ENCODE measurements at regions not wholly inside any gene's neighbourhood (a gene's known extent, or its start where the extent isn't known, plus 50 kb on each side); places are given as distances from the start of the nearest gene placed in this dataset.
"Not testable (repeated sequence)": the region's sequence is repeated elsewhere in the genome, so short reads cannot be mapped to it uniquely, and the experiment has no call there.

DNA sequence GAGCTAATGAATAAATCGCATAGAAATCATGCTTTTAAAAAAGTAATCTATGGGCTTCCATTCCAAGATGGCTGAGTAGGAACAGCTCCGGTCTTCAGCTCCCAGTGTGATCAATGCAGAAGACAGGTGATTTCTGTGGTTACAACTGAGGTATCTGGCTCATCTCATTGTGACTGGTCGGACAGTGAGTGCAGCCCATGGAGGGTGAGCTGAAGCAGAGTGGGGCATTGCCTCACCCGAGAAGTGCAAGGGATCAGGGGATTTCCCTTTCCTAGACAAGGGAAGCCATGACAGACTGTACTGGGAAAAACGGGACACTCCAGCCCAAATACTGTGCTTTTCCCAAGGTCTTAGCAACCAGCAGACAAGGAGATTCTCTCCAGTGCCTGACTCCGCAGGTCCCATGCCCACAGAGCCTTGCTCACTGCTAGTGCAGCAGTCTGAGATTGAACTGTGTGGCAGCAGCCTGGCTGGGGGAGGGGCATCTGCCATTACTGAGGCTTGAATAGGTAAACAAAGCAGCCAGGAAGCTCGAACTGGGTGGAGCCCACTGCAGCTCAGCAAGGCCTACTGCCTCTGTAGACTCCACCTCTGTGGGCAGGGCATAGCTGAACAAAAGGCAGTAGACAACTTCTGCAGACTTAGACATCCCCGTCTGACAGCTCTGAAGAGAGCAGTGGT lies 61.5 kb upstream of the PLAAT1 start:
- not testable (repeated sequence) for H3K27ac ChIP-seq (replicated peaks); DNase-seq (ENCODE audit: low read depth in 1 of 2, low spot score in 1 of 2); H3K27me3 ChIP-seq (ENCODE audit: insufficient read depth, poor library complexity, severe bottlenecking); H3K4me3 ChIP-seq (replicated peaks; ENCODE audit: insufficient read depth, low read length)

GRCh38 chr3:193187070-193187722 lies 53.8 kb upstream of the PLAAT1 start:
- TF ChIP-seq POLR2AphosphoS5 (IDR thresholded peaks at IDR 0.05; ENCODE audit: low read depth), result no peak
- TF ChIP-seq, protein P1, sequence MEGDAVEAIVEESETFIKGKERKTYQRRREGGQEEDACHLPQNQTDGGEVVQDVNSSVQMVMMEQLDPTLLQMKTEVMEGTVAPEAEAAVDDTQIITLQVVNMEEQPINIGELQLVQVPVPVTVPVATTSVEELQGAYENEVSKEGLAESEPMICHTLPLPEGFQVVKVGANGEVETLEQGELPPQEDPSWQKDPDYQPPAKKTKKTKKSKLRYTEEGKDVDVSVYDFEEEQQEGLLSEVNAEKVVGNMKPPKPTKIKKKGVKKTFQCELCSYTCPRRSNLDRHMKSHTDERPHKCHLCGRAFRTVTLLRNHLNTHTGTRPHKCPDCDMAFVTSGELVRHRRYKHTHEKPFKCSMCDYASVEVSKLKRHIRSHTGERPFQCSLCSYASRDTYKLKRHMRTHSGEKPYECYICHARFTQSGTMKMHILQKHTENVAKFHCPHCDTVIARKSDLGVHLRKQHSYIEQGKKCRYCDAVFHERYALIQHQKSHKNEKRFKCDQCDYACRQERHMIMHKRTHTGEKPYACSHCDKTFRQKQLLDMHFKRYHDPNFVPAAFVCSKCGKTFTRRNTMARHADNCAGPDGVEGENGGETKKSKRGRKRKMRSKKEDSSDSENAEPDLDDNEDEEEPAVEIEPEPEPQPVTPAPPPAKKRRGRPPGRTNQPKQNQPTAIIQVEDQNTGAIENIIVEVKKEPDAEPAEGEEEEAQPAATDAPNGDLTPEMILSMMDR (IDR thresholded peaks at IDR 0.05; ENCODE audit: insufficient read depth, low read length), result no peak
- TF ChIP-seq REST (IDR thresholded peaks at IDR 0.05; ENCODE audit: insufficient replicate concordance, low read depth), result no peak
- TF ChIP-seq SPI1 (IDR thresholded peaks at IDR 0.05; ENCODE audit: borderline replicate concordance, low read depth), result no peak
- no peak for TF ChIP-seq GABPA (IDR thresholded peaks at IDR 0.05; ENCODE audit: low read depth)

GRCh38 chr3:193190146-193190786 lies 50.8 kb upstream of the PLAAT1 start:
- Histone ChIP-seq H3K27me3 (ENCODE audit: insufficient read depth, poor library complexity, severe bottlenecking) (no peaks in the 10 kb centered on the region), H3K4me3 (replicated peaks; ENCODE audit: insufficient read depth, low read length) (no peak overlapping the region), H3K27ac (replicated peaks) (no peak overlapping the region)
- TF ChIP-seq GABPA (IDR thresholded peaks at IDR 0.05; ENCODE audit: low read depth) (no peak), SPI1 (IDR thresholded peaks at IDR 0.05; ENCODE audit: borderline replicate concordance, low read depth) (no peak), REST (IDR thresholded peaks at IDR 0.05; ENCODE audit: insufficient replicate concordance, low read depth) (no peak), POLR2AphosphoS5 (IDR thresholded peaks at IDR 0.05; ENCODE audit: low read depth) (no peak)
- TF ChIP-seq, protein P1 (IDR thresholded peaks at IDR 0.05; ENCODE audit: insufficient read depth, low read length), result no peak
- DNase-seq (ENCODE audit: low read depth in 1 of 2, low spot score in 1 of 2), result peak in 1 of 2 experiments; percentile 18

More at GRCh38 chr3:193187070-193187722, 53.8 kb upstream of the PLAAT1 start:
- no peaks in the 10 kb centered on the region for H3K27me3 ChIP-seq (ENCODE audit: insufficient read depth, poor library complexity, severe bottlenecking)
- H3K4me3 ChIP-seq (replicated peaks; ENCODE audit: insufficient read depth, low read length), result no peak overlapping the region
- H3K27ac ChIP-seq (replicated peaks), result no peak overlapping the region
- no peak for DNase-seq (ENCODE audit: low read depth in 1 of 2, low spot score in 1 of 2)
